HT-29 (cell line): ENCODE measurements at regions not wholly inside any gene's neighbourhood (a gene's known extent, or its start where the extent isn't known, plus 50 kb on each side); places are given as distances from the start of the nearest gene placed in this dataset.

Source experiments
- DNase-seq: peaks from one replicate; pipeline ENCODE4 v3.0.0-alpha.2; 2015; ENCODE audit warnings: low spot score

DNA sequence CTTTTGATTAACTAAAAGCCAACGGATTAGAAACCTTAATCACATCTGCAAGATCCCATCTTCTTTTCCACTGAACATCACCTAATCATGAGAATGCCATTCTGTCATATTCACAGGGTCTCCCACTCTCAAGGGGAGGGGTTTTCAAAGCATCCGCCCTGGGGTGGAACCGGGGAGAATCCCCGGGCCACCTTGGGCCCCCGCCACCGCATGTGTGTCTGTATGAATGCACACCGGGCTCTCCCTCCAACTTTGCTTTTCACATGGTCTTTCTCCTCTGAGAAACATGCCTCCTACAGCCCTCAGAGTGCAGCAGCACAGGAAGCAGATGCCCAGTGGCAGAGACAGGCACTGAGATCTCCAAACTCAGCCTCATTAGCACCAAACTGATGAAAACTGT, 233.2 kb upstream of the PPP2R2D start:
- DNase-seq, result no peak

DNA sequence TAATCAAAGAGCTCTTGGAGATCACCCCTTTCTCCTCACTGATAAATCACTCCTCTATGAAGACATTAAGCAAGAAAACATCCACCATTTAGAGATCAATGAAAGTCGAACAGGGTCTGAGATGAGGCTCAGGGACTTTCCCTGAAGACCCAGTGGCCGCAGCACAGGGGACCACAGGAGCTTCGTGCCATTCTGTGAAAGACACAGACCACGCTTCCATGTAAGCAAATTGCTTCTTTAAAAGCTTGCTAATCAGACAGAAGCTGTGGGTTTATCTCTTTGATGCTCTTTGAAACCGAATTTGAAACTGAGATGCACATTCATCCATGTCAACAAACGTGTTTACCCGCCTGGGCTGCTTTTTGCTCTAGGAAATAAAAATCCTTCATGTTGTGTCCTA, 231.9 kb upstream of the PPP2R2D start:
- DNase-seq, result no peak

DNA sequence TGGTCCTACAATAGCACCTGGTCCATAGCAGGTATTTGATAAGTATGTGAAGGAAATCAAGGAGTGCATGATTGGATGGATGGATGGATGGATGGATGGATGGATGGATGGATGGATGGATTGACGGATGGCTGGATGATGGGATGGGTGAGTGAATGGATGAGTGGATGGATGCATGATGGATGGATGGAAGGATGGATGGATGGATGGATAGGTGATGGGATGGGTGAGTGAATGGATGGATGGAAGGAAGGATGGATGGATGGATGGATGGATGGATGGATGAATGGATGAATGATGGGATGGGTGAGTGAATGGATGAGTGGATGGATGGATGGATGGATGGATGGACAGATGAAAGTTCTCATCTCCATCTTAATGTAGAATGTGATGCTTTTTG, 231.0 kb upstream of the PPP2R2D start:
- no peak for DNase-seq

DNA sequence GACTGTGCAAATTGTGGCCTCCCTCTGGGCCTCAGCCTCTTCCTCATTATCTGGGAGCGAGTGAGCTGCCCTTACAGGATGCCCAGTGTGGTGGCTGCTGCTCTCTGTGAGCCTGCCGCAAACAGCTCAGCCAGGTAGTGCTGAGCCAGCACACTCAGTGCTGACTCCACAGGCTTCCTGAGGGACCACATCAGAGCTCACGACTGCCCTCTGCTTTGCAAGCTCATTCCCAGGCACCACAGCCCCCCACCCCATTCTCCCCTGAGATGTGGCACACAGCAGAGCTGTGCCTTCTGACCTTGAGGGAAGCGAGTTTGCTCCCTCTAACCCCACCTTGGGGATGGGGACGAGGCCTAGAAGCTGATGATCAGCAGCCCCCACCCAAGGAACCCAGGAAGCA, 230.5 kb upstream of the PPP2R2D start:
- no peak for DNase-seq

DNA sequence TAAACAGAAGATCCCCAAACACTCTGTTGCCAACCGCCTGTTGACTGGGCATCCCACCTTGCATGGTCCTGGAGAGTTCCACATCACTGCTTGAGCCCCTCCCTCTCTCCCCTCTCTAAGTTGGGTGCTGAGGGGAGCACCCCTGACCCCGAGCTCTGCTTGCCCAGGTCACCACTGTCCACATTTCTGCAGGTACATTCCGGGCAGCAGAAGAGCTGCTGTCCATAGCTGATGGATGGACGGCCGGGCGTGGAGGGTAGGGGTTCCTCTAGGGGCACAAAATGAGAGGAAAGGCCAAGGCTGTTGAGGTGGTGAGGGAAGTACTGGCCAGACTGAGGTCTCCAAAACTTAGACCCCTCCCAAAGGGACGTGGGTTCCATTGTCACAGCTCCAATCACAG, 227.4 kb upstream of the PPP2R2D start:
- DNase-seq, result no peak

DNA sequence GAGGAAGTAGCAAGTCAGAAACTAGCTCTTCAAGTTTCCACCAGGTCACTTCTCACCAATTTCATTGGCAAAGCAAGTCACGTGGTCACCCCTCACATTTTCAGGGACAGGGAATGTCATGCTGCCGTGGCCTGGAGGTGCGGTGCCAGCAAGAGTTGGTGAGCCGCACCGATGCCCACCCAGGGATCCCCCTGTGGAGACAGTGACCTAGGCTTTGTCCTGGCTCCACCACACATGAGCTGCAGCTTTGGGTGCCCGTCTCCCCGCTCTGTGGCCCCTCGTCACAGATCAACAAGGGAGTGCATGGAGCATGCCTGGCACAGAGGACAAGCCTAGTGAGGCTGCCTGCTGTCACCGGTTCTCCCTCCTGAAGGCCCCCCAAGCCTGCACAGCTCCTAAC, 226.7 kb upstream of the PPP2R2D start:
- no peak for DNase-seq

DNA sequence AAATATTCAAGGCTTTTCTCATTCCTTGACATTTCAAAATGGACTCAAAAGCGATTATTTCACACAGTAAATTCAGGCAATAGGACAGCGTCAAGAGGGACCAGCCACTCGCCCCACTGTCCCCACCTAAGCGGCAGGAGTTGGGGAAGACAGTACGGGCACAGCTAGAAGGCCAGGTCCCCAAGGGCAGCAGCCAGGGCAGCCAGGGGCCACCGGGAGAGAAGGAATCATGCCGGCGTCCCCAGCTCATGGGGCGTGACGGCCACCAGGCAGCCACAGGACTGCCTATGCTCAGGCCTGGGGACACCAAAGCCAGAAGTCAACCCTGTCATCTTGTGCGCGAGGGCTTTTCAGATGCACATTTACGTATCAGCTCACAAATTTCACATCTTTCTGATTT, 225.7 kb upstream of the PPP2R2D start:
- DNase-seq, result no peak

DNA sequence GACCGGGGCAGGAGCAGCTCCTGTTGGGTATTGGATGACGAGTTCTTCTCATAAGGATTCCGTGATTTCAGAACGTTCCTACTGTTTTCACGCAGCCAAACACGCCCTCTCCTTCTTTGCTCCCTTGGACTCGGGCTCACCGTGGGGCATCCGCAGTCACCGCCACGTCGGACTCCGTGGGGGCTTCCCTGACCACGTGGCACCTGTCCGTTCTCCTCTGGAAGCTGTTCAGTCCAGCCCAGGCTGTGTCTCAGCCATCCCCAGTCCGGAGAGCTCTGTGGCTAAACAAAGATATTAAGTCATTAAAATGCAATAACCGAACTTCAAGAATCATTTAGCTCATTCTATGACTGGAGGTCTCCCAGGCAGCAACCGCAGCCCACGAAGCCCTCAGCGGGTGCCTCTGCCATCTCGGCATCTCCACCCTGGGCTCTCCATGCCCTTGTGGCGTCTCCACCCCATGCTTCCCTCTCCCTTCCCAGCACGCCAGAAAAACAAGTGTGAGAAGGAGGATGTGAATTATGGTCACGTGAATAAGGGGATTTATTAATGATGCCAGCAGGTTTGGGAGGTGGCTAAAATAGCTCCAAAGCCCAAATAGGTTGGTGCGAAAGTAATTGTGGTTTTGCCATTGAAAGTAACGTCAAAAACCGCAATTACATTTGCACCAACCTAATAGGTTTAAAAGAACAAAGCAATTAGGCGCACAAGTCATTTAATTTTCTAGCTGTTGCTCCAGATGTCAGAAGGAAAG, 224.6 kb upstream of the PPP2R2D start:
- no peak for DNase-seq

DNA sequence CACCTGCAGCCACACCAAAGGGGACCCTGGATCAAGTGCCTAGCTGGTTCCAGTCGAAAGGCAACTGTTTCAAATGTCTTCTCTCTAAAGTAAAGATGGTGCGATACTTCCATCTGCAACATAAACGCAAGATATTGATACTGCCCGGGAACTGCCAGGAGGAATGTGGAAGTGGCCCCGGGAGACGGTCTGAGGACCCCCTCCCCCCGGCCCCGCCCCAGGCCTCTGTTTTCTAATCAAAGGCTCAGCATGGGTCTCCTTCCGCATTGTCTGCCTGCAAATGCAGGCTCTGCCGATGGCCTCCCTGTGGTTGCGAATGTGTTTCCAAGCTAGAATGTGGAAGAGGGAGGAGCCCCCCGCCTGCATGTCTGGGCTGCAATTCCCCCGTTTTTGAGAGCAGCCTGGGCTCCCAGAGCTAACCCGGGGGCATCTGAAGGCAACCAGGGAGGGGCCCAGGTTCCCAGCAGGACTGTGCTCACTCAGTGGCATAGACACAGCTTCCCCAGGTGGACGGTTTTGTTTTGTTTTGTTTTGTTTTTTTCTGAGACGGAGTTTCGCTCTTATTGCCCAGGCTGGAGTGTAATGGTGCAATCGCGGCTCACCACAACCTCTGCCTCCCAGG, 223.9 kb upstream of the PPP2R2D start:
- DNase-seq, result no peak

DNA sequence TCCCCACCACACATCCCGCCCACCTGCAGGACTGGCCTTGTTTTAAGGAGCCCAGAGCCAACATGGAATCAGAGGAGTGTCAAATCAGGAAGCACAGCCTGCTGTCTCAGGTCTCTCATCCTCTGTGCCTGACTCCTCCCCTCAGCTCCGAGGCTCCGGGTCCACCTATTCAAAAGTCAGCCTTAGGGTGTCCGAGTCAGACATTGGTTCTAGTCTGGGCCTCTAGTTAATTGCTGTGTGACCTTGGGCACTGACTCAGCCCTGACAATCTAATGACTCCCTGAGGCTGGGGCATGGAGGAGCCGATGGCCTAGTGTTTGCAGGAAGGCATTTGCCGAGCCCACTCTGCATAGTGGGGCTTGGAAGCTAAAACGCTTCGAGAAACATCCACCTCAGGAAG, 223.1 kb upstream of the PPP2R2D start:
- DNase-seq, result no peak

DNA sequence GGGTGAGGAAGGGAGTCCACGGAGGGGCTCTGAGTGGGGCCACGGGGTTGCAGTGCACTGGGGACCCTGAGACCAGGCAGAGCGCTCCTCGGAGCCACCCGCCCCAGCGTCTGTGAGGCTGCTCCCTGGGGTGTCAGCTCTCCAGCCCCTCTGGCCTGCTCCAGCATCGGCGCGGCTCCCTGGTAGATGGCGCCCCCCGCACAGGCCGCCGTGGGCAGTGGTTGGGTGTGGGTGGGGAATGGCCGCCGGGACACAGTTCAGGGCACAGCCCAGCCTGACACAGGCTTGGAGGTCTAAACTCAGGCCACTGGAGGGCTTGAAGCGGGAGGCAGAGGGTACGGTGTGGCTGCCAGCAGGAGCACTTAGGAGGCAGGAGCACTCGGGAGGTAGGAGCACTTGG, 222.6 kb upstream of the PPP2R2D start:
- DNase-seq, result no peak

DNA sequence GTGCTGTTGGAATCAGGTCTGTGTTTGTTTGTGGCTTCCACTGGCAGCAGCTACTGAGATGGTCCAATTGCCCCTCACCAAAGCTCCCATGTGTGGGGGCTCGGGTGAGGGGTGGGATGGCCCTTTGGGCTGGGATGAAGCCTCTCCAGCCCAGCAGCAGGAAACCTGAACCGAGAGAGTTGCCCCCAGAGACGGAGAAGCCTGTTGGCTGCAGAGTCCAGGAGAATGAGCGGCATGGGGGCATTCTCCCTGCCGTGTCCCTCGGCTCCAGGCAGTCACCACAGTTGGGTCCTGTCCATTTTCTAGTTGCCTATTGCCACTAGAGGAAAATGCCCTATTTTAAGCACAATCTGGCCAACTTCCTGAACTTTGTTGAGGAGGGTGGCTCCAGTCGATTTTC, 222.2 kb upstream of the PPP2R2D start:
- DNase-seq, result no peak

DNA sequence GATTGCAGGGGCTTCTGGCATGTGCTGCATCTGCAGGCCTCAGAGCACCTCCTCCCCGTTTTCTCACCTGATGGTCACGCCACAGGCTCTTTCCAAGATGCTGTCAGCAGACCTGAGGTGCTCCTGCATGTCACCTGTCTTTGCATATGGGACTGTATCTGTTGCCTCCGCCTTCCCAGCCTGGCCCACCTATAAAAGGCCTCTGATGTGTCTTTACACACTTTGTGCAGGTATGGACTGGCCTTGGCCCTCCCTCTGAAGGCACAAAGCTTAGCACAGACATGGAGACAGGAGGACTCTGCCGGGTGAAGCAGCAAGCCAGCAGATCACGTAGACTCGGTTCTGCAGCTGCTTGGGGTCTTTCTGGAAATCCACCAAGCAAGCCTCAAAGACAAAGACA, 220.9 kb upstream of the PPP2R2D start:
- DNase-seq, result no peak

DNA sequence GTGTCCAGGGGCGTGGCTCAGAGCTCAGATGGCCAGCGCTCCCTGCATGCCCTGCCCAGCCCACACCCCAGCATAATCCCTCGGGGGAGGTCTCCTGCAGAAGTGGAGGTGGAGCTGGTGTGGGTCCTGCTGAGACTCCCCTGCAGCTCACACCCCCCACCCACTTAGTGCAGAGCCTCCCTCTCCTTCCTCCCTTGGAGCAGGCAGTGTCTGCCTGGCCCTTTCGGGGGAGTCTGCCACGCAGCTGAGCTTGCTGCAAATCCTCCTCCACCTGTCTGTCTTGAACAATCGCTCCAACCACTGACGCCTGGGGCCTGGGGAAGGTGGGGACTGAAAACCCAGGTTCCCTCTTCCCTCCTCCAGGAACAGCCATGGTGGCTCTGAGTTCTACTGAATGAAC, 219.7 kb upstream of the PPP2R2D start:
- no peak for DNase-seq

DNA sequence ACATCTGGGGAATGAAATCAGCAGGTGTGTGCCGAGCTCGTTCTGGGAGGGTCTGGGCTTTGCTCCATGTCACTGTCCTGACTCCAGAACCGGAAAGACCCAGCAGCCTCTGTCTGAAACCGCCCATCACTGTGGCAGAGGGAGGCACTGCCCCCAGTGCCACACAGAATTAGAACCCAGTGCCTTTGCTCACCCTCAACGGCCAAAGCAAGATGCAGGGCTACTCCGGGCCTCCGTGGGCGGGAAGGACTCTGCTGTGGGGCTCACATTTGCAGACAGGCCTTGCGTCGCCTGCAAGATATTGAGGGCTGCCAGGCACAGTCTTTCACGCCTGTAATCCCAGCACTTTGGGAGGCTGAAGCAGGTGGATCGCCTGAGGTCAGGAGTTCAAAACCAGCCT, 219.2 kb upstream of the PPP2R2D start:
- DNase-seq, result no peak

DNA sequence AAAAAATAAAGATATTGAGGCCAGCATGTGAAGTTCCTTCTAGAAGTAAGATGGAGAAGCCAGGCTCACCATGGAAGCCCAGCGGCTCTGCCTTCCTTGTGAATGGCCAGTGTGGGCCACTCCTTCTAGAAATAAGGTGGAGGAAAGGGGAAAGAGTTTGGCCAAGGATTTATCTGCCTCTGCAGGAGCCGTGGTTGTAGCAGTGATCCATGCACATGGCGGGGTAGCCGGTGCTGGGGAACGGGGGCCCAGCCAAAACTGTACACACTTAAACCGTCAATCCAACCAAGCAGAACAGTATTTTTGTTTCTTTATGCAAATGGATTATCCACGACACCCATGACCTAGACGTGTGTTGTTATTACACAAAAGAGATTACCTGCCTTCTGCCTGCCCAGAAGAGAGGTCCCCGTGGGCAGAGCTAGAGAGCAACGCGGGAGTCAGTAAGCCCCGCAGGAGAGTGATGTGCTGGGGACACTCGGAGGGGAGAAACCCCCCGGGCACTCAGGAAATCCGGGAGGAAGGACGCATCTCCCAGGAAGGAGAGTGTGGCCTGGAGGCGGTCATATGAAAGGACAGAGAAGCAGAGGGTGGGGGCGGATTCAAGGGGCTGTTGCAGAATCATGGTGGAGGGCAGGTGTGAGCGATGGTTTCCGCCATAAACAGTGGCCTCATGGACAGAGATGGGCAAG, 218.4 kb upstream of the PPP2R2D start:
- no peak for DNase-seq

DNA sequence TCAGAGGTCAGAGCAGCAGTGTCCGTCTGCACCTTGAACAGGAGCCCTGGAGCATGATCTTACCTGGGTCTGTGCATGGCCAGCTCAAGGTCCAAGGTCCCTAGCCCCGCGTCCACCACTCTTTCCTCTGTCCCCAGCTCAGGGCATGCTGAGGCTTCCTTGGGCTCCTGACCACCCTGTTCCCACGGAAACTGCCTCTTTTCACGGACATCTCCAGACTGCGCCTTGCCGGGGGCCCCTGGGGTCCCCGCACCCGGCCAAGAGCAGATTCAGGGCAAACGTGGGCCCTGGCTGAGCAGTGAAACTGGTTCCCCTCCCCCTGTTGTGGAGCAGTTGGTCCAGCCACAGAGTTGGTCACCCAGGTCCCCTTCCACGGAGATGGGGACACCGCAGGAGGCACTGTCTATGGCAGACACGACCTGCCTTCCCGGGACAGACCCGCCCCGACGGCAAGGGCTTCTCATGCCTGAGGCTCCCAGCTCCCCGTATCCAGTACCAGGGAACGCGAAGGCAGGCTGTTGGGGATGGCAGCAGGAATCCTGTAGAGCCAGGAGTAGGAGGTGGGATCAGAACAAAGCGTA, 217.4 kb upstream of the PPP2R2D start:
- DNase-seq, result no peak

DNA sequence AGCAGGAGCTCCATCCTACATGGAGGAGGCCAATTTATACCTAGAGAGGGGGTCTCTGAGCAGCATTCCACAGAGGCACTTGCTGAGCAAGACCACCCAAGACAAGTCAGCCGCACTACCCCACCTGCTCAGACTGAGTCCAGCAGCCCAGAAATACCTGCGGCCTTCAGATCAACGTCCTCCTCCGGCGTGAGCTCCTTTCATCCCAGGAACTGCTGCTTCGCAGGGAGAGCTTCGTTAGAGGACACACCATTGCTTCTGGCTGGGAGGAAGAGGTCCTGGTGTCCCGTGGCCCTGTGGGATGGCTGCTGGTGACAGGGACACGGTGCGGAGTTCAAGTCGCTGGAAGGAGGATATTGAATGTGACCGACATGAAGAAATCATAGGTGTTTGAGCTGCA, 216.9 kb upstream of the PPP2R2D start:
- DNase-seq, result no peak

DNA sequence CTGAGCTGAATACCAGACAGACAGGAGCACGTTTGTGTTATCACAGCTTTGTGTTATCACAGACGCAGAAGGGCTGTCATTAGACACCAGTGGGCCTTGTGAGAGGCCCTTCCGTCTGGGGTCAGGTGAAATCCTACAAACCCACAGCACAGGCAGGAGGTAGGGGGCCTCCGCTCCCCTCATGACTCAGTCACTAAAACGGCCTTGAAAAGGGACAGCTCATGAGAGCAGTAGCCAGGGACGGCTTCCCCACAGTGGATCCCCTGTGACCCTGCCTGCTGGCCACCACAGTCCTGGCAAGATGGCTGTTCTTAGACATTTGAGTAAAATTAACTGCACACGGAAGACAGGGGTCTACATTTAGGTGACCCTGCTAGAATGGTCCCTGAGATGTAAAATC, 215.8 kb upstream of the PPP2R2D start:
- no peak for DNase-seq

DNA sequence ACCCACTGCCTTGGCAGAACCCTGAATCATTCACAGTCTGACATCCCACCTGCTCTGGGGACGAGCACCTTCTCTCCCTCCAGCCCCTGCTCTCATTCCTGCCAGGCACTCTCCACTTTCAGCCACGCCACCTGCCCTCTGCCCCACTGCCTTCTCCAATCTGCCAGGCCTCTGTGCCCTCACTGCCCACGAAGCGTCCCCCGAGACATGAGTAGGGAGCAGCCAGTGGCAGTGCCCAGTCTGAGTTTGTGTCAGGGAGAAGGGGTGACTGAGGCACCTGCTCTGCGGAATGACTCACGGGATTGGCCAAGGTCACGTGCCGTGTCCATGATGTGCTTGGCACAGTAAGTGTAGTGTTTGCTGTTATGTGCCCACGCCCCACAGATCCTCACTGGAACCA, 215.2 kb upstream of the PPP2R2D start:
- DNase-seq, result no peak

DNA sequence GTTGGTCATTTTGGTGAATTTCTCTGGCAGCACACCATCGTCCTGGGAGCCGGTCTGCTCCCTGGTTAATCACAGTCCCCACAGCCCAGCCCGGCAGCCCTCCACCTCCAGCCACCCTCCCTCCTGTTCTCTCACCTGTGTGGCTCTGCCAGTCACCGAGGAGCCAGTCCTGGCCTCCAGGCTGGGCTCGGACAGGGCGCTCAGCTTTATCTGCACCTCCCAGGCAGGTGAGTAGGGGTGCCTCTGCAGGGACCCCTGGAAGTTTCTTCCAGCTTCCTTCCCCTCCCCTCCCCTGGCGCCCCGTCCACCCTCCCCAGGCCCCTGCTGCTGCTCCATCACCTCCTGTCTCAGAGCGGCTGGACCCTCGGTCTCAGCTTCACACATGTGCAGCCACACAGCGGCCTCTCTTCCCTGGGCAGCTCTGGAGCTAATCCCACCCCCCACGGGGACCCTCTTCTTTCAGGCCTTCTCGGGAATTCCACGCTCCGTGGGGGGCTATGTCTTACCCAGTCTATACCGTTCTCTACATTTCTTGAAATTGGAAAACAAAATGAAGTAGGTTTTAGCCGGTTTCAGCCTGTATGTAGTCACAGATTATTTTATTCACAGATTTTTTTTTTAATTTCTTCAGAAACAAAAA, 213.9 kb upstream of the PPP2R2D start:
- no peak for DNase-seq

DNA sequence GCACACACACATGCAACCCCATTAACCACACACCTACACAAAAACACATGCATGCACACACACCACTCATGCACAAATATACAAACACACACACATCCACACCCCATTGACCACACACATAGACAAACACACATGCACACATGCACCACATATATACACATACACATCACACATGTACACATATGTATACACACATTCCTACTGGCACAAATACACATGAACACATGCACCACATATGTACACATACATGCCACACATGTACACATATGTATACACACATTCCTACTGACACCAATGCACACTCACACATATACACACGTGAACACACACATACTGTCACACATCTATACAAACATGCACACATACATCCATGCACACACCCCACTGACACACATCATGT, 212.5 kb upstream of the PPP2R2D start:
- no peak for DNase-seq
